Keratinocyte (primary cell): ENCODE measurements at regions not wholly inside any gene's neighbourhood (a gene's known extent, or its start where the extent isn't known, plus 50 kb on each side); places are given as distances from the start of the nearest gene placed in this dataset.
A peak's percentile ranks its signal among the peaks of the same experiment; 100 is the strongest.

Source experiments
- CTCF ChIP-seq, 3 experiments: IDR thresholded peaks in 1 of 3; conservative IDR thresholded peaks in 1 of 3; optimal IDR thresholded peaks in 1 of 3; 2 replicates in 2 of 3; 3 replicates in 1 of 3; pipeline versions ENCODE3 to v1.5.1; 2011; ENCODE audit warnings: low read length in 3 of 3, mild to moderate bottlenecking in 3 of 3, moderate library complexity in 2 of 3, control low read depth in 1 of 3, inconsistent platforms in 1 of 3; ENCODE audit not compliant: insufficient read depth in 2 of 3; ENCODE audit errors: extremely low read depth in 1 of 3
- EZH2 ChIP-seq: IDR thresholded peaks from one replicate; pipeline ENCODE4 v1.6.1; 2012; ENCODE audit warnings: inconsistent platforms, mild to moderate bottlenecking, low read length, moderate library complexity

GRCh38 chr2:118554616-118555015 lies 292.8 kb downstream of the EN1 start:
- TF ChIP-seq CTCF (optimal IDR thresholded peaks at IDR 0.05 in 1 of 3, IDR thresholded peaks at IDR 0.05 in 1 of 3, conservative IDR thresholded peaks at IDR 0.05 in 1 of 3; ENCODE audit: extremely low read depth in 1 of 3, insufficient read depth in 2 of 3, low read length in 3 of 3) (peak in 2 of 3 experiments; percentile 26 to 27), EZH2 (no peak)
